ENCODE measurements at regions not wholly inside any gene's neighbourhood (a gene's known extent, or its start where the extent isn't known, plus 50 kb on each side); places are given as distances from the start of the nearest gene placed in this dataset.
"Not testable (repeated sequence)": the region's sequence is repeated elsewhere in the genome, so short reads cannot be mapped to it uniquely, and the experiment has no call there.

GRCh38 chr6:23804289-23804688 is 321.7 kb upstream of the NRSN1 start:
- not testable (repeated sequence) for TF ChIP-seq CTCF (conservative IDR thresholded peaks at IDR 0.05; ENCODE audit: low read depth, low read length); CEBPB (IDR thresholded peaks at IDR 0.05; ENCODE audit: low read depth, low read length); POLR2A (IDR thresholded peaks at IDR 0.05; ENCODE audit: low read depth, low read length); MXI1 (IDR thresholded peaks at IDR 0.05; ENCODE audit: borderline replicate concordance, low read depth, low read length); FOS (IDR thresholded peaks at IDR 0.05; ENCODE audit: low read depth, low read length); RCOR1 (IDR thresholded peaks at IDR 0.05; ENCODE audit: insufficient replicate concordance, low read length); ELK1 (IDR thresholded peaks at IDR 0.05; ENCODE audit: borderline replicate concordance, low read depth, low read length); BHLHE40 (IDR thresholded peaks at IDR 0.05; ENCODE audit: low read depth, low read length); RFX5 (IDR thresholded peaks at IDR 0.05; ENCODE audit: low read depth, low read length); CHD1 (IDR thresholded peaks at IDR 0.05; ENCODE audit: low read depth, low read length); SMC3 (IDR thresholded peaks at IDR 0.05; ENCODE audit: low read depth, low read length); USF2 (IDR thresholded peaks at IDR 0.05; ENCODE audit: low read depth, low read length); MAZ (IDR thresholded peaks at IDR 0.05; ENCODE audit: borderline replicate concordance, low read depth, low read length); MAFK (IDR thresholded peaks at IDR 0.05; ENCODE audit: low read depth, low read length)
